ENCODE measurements at regions not wholly inside any gene's neighbourhood (a gene's known extent, or its start where the extent isn't known, plus 50 kb on each side); places are given as distances from the start of the nearest gene placed in this dataset.
"Not testable (repeated sequence)": the region's sequence is repeated elsewhere in the genome, so short reads cannot be mapped to it uniquely, and the experiment has no call there.

- no peak for DNase-seq (ENCODE audit: low read depth)
These were observed 376.7 kb downstream of the GLRX3 start for GRCh38 chr10:130512936-130513335.

GRCh38 chr10:130513686-130514476 lies 377.7 kb downstream of the GLRX3 start:
- DNase-seq (ENCODE audit: low read depth), result no peak

GRCh38 chr10:130515670-130516069 lies 379.5 kb downstream of the GLRX3 start:
- no peak for DNase-seq (ENCODE audit: low read depth)

- no peak for DNase-seq (ENCODE audit: low read depth)
These were observed 380.0 kb downstream of the GLRX3 start for GRCh38 chr10:130516141-130516735.

GRCh38 chr10:130518921-130519320 lies 382.7 kb downstream of the GLRX3 start:
- DNase-seq (ENCODE audit: low read depth), result not testable (repeated sequence)

DNA sequence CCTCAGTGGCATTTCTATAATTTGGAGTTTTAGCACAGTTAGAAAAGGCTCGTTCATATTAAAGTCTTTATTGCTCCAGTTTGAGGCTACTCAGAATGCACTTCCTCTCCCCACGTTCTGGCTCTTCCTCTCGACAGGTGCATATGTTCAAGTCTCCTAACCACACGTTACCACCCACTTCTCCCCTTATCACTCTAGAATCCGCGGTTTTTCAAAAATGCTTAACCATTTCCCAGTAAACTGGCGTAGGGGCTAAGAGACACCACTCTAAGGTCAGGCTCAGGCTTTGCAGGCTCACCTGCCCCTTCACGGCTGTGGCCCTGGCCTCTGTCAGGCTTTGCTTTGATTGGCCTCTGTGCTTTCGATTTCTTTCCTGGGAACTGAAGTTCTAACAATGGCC lies 383.6 kb downstream of the GLRX3 start:
- DNase-seq (ENCODE audit: low read depth), result no peak

GRCh38 chr10:130531312-130531711 lies 395.1 kb downstream of the GLRX3 start:
- DNase-seq (ENCODE audit: low read depth), result no peak

- no peak for DNase-seq (ENCODE audit: low read depth)
These were observed 404.9 kb downstream of the GLRX3 start for GRCh38 chr10:130541090-130541489.

GRCh38 chr10:130542761-130543160 lies 406.6 kb downstream of the GLRX3 start:
- no peak for DNase-seq (ENCODE audit: low read depth)

- DNase-seq (ENCODE audit: low read depth), result no peak
These were observed 407.6 kb downstream of the GLRX3 start for GRCh38 chr10:130543794-130544193.

GRCh38 chr10:130545122-130545521 lies 408.9 kb downstream of the GLRX3 start:
- no peak for DNase-seq (ENCODE audit: low read depth)

DNA sequence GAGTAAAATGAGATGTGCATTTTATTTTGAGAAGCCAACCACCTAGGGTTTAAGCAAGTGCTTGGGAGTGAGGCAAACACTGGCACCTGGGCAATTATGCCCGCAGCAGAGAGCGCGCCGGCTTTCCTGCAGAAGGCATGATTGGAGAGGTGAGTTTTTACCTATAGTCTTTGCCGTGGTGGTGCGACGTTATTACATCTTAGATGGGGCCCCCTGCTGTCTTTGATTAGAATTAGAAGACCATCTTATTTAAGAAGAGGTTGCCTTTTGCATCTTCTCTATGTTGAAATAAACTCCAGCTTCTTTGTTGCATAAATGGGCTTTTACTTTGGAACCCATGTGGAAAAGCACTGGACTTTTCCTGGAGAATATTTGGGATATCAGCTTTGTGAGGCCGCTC lies 409.5 kb downstream of the GLRX3 start:
- DNase-seq (ENCODE audit: low read depth), result no peak

- DNase-seq (ENCODE audit: low read depth), result no peak
These were observed 410.6 kb downstream of the GLRX3 start for GRCh38 chr10:130546841-130547240.

DNA sequence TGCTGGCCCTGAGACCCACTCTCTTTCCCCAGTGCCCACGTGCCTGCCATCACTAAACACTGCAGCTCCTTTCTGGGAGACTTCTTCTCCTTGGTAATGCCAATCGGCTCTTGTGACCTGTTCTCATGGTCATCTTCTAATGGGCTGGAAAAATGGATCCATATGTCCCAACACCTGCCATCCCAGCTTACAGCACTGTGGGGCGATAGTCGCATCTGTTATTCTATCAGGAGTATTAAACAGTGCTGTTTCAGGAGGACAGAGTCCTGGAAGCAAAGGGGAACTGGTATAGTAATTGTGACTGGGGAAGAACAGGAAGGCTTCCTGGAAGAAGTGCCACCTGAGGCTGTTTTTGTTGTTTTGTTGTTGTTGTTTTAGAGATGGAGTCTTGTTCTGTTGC lies 411.2 kb downstream of the GLRX3 start:
- DNase-seq (ENCODE audit: low read depth), result no peak

GRCh38 chr10:130550952-130551674 lies 414.9 kb downstream of the GLRX3 start:
- no peak for DNase-seq (ENCODE audit: low read depth)

DNA sequence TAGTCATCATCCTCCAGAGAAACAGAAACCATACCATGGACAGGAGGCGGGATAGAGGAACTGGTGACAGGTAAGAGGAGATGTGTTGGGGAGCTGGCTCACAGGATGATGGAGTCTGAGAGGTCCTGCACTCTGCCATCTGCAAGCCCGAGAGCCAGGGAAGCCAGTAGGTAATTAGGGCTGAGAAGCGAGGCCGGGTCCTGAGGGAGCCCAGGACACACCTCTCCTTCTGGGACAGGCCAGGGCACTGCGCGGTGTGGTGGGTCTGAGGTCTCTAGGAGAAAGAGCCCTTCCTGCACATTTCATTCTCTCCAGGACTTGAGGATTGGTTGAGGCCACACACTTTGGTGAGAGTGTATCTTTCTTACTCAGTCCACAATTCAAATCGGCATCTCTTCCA lies 415.5 kb downstream of the GLRX3 start:
- DNase-seq (ENCODE audit: low read depth), result no peak

DNA sequence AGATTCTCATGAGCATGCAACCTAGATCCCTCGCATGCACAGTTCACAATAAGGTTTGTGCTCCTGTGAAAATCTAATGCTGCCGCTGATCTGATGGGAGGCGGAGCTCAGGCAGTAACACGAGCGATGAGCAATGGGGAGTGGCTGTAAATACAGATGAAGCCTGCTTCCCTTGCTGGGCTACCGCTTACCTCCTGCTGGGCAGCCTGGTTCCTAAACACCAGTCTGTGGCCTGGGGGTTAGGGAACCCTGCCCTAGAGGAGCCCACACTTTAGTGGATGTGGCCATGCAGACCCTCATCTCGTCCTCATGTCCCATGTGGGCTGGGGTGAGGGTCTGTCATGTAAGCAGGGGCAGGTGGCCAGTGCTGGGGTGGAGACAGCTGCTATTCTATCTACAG lies 417.6 kb downstream of the GLRX3 start:
- DNase-seq (ENCODE audit: low read depth), result no peak

- no peak for DNase-seq (ENCODE audit: low read depth)
These were observed 418.7 kb downstream of the GLRX3 start for GRCh38 chr10:130554701-130555410.

DNA sequence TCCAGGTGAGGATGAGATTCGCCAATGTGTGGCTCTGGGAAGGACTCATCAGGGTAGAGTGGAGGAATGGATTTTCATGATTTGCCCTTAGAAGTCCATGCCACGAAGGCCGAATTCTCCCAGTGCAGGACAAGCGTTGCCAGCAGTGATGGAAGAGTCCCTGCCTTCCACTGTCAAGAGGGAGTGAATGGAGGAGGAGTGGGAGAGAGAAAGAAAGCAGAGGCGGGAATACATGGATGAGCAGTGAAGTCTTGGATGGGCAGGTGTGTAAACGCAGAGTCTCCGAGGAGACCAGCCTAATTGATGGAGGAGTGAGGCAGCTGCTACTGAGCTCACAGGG lies 419.2 kb downstream of the GLRX3 start:
- DNase-seq (ENCODE audit: low read depth), result no peak

GRCh38 chr10:130557181-130557845 lies 421.1 kb downstream of the GLRX3 start:
- no peak for DNase-seq (ENCODE audit: low read depth)

- no peak for DNase-seq (ENCODE audit: low read depth)
These were observed 422.8 kb downstream of the GLRX3 start for GRCh38 chr10:130558746-130559546.
